NT2/D1 (cell line): ENCODE measurements at regions not wholly inside any gene's neighbourhood (a gene's known extent, or its start where the extent isn't known, plus 50 kb on each side); places are given as distances from the start of the nearest gene placed in this dataset.

Experiments
- SUZ12 ChIP-seq: IDR thresholded peaks from 2 replicates; pipeline ENCODE4 v1.6.1; 2011; ENCODE audit not compliant: insufficient read length, insufficient read depth; ENCODE audit errors: extremely low read depth
- YY1 ChIP-seq: IDR thresholded peaks from 2 replicates; pipeline ENCODE4 v1.6.1; 2011; ENCODE audit not compliant: insufficient read length, insufficient read depth
- ZNF274 ChIP-seq: IDR thresholded peaks from 2 replicates; pipeline ENCODE4 v1.6.1; 2011; ENCODE audit warnings: mild to moderate bottlenecking, low read depth, low read length

DNA sequence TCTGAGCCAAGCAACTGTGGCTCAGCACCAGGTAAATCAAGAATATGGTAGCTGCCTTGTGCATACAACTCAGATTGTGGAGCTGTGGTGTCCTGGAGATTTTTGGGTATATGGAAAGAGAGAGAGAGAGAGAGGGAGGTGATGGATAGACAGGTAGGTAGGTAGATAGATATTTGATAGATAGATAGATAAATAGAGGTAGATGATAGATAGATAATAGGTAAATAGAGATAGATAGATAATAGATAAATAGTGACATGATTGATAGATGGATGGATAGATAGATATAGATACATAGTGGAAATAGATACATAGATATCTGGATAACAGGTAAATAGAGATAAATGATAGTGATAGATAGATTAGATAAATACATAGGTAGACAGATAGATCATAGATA, 206.3 kb downstream of the KLF6 start:
- TF ChIP-seq ZNF274 (no peak), YY1 (no peak), SUZ12 (no peak)
